ENCODE measurements at regions not wholly inside any gene's neighbourhood (a gene's known extent, or its start where the extent isn't known, plus 50 kb on each side); places are given as distances from the start of the nearest gene placed in this dataset.

DNA sequence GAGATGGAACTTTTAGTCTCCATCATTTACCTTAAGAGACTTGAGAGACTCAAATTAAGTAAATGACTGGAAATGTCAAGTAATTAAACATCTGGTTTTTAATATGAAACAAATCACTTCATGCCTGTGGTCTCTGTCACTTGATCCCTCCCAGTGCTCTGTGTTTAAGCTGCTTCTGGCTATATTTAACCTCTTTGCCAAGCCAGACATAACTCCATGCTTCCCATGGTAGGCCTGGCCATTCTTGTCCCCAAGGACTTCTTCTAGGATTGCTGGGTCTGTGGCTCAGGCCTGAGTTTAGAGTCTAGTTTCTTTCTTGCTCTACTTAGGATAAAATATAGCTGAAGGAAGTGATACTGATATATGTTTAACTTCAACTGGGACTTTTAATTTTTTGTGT is 1013.6 kb downstream of the FLRT2 start:
- TF ChIP-seq, protein P1, sequence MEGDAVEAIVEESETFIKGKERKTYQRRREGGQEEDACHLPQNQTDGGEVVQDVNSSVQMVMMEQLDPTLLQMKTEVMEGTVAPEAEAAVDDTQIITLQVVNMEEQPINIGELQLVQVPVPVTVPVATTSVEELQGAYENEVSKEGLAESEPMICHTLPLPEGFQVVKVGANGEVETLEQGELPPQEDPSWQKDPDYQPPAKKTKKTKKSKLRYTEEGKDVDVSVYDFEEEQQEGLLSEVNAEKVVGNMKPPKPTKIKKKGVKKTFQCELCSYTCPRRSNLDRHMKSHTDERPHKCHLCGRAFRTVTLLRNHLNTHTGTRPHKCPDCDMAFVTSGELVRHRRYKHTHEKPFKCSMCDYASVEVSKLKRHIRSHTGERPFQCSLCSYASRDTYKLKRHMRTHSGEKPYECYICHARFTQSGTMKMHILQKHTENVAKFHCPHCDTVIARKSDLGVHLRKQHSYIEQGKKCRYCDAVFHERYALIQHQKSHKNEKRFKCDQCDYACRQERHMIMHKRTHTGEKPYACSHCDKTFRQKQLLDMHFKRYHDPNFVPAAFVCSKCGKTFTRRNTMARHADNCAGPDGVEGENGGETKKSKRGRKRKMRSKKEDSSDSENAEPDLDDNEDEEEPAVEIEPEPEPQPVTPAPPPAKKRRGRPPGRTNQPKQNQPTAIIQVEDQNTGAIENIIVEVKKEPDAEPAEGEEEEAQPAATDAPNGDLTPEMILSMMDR (IDR thresholded peaks at IDR 0.05; ENCODE audit: low read depth, low read length, poor library complexity, severe bottlenecking), result no peak
- TF ChIP-seq EZH2phosphoT487 (IDR thresholded peaks at IDR 0.05; ENCODE audit: borderline replicate concordance, low read length), result no peak
